CD4-positive, alpha-beta memory T cell (primary cell): ENCODE measurements at regions not wholly inside any gene's neighbourhood (a gene's known extent, or its start where the extent isn't known, plus 50 kb on each side); places are given as distances from the start of the nearest gene placed in this dataset.

Experiments used
- CTCF ChIA-PET: fragments of 350-600 bp; sonication (Branson Sonifier 250); formaldehyde crosslinking; loops from one replicate; lab custom pipeline; 2021; ENCODE audit warnings: inconsistent platforms; ENCODE audit not compliant: partially characterized antibody; lab: Charles Lee
- POLR2A ChIA-PET: fragments of 350-600 bp; sonication (Branson Sonifier 250); formaldehyde crosslinking; loops from one replicate; lab custom pipeline; 2021; ENCODE audit not compliant: partially characterized antibody; lab: Charles Lee
- DNase-seq, 5 donors: peaks; one replicate each; pipeline versions ENCODE4 v3.0.0 to v3.0.0-alpha.2; 2020 to 2022; ENCODE audit warnings: mixed read lengths in 1 of 5
- H3K27ac ChIP-seq: one replicate; pipeline ENCODE4 v1.7.0; 2013; ENCODE audit warnings: low read depth, low read length
- H3K27me3 ChIP-seq: 2 replicates; pipeline ENCODE4 v1.7.0; 2013; ENCODE audit warnings: mild to moderate bottlenecking, low read length, moderate library complexity; ENCODE audit not compliant: insufficient read depth
- H3K36me3 ChIP-seq: 2 replicates; pipeline ENCODE4 v1.7.0; 2013; ENCODE audit warnings: mild to moderate bottlenecking, low read length, moderate library complexity; ENCODE audit not compliant: insufficient read depth
- H3K4me1 ChIP-seq: 2 replicates; pipeline ENCODE4 v1.7.0; 2013; ENCODE audit warnings: mild to moderate bottlenecking, low read length, moderate library complexity; ENCODE audit not compliant: insufficient read depth
- H3K4me3 ChIP-seq, 2 donors: one replicate each; pipeline ENCODE4 v1.7.0; 2013; ENCODE audit warnings: low read length in 2 of 2, mild to moderate bottlenecking in 1 of 2
- H3K9me3 ChIP-seq, 2 donors: one replicate each; pipeline ENCODE4 v1.7.0; 2013; ENCODE audit warnings: low read length in 2 of 2, control low read depth in 1 of 2; ENCODE audit not compliant: control insufficient read depth in 1 of 2
- H3K27ac Mint-ChIP-seq, 7 donors: one replicate each; pipeline ENCODE4 v1.8.0; 2020 to 2021; ENCODE audit warnings: mixed read lengths in 7 of 7, mild to moderate bottlenecking in 6 of 7, inconsistent platforms in 3 of 7, moderate library complexity in 3 of 7
- H3K27me3 Mint-ChIP-seq, 2 donors: one replicate each; pipeline ENCODE4 v1.8.0; 2020 to 2021; ENCODE audit warnings: mixed read lengths in 2 of 2
- H3K36me3 Mint-ChIP-seq, 2 donors: one replicate each; pipeline ENCODE4 v1.8.0; 2020 to 2021; ENCODE audit warnings: mixed read lengths in 2 of 2, inconsistent platforms in 1 of 2, mild to moderate bottlenecking in 1 of 2
- H3K4me1 Mint-ChIP-seq, 4 donors: one replicate each; pipeline ENCODE4 v1.8.0; 2020 to 2021; ENCODE audit warnings: mixed read lengths in 4 of 4, mild to moderate bottlenecking in 1 of 4
- H3K4me3 Mint-ChIP-seq, 8 donors: one replicate each; pipeline ENCODE4 v1.8.0; 2020 to 2021; ENCODE audit warnings: mixed read lengths in 8 of 8, mild to moderate bottlenecking in 7 of 8, moderate library complexity in 6 of 8, inconsistent platforms in 3 of 8
- H3K9me3 Mint-ChIP-seq, 8 donors: one replicate each; pipeline ENCODE4 v1.8.0; 2020 to 2021; ENCODE audit warnings: mixed read lengths in 8 of 8, mild to moderate bottlenecking in 5 of 8, inconsistent platforms in 3 of 8, moderate library complexity in 1 of 8
- intact Hi-C: fragments of 100-400 bp; cut with micrococcal nuclease; formaldehyde crosslinking; loops from one replicate; pipeline ENCODE4 v1.15.1; 2023

- no peak overlapping the region for H3K4me3 ChIP-seq
- H3K9me3 Mint-ChIP-seq, result peaks cover 0 to 21% (median 7%) of the 10 kb centered on the region in 8 donors
- H3K4me1 Mint-ChIP-seq, result no peaks in the 10 kb centered on the region
- H3K27ac ChIP-seq, result no peak overlapping the region
- no peak overlapping the region for H3K4me3 Mint-ChIP-seq
- ChIA-PET POLR2A (no interaction called here), CTCF (no interaction called here)
- no peaks in the 10 kb centered on the region for H3K27me3 ChIP-seq
- intact Hi-C loops, result no loop called here
- H3K36me3 ChIP-seq, result no peaks in the 10 kb centered on the region
- no peak for DNase-seq
- no peaks in the 10 kb centered on the region for H3K9me3 ChIP-seq
- no peak overlapping the region for H3K27ac Mint-ChIP-seq
- no peaks in the 10 kb centered on the region for H3K4me1 ChIP-seq
- peaks cover 0 to 7% of the 10 kb centered on the region in 2 donors for H3K27me3 Mint-ChIP-seq
- no peaks in the 10 kb centered on the region for H3K36me3 Mint-ChIP-seq
Measured at GRCh38 chr2:216950547-216950946, 90.7 kb upstream of the TNP1 start.

DNA sequence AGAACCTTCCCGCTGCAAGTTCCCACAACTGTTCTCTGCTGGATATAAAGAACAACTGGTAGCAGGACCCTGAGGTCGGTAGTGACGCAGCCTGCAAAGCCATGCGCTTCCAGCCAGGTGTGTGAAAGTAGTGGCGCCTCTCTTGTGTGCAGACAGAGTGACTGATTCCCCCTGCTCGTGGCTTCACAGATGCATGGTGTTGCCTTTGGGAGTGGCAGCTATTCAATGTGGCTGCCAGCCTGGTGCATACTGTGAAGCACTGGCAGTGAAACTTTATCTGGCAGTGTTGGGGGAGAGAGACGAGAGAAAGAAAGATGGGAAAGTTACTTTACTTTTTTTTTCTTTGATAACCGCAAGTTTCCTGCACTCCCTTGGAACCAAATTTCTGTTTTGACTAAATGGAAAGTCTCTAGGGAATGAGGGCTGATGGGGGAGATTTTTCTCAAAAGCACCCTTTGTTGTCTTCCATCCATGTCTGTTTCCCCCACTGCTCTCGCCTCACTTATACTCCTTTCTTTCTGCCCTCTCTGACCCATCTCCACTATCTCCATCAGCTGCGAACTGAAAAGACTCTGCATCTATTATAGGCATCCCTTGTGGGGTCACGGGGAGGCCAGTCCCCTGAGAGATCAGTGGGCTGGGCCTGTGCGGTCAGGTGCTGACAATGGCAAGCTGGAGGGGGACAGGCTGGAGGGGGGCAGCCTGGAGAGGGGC lies 90.0 kb upstream of the TNP1 start:
- H3K27ac Mint-ChIP-seq, result no peak overlapping the region
- Histone ChIP-seq H3K27ac (no peak overlapping the region), H3K27me3 (no peaks in the 10 kb centered on the region), H3K9me3 (no peaks in the 10 kb centered on the region), H3K4me3 (no peak overlapping the region), H3K36me3 (no peaks in the 10 kb centered on the region), H3K4me1 (no peaks in the 10 kb centered on the region)
- H3K4me1 Mint-ChIP-seq, result no peaks in the 10 kb centered on the region
- no peak for DNase-seq
- H3K36me3 Mint-ChIP-seq, result no peaks in the 10 kb centered on the region
- no peak overlapping the region for H3K4me3 Mint-ChIP-seq
- peaks cover 0 to 21% (median 7%) of the 10 kb centered on the region in 8 donors for H3K9me3 Mint-ChIP-seq
- CTCF ChIA-PET, result no interaction called here
- POLR2A ChIA-PET, result no interaction called here
- peaks cover 0 to 7% of the 10 kb centered on the region in 2 donors for H3K27me3 Mint-ChIP-seq
- intact Hi-C loops, result no loop called here

GRCh38 chr2:216947055-216947454 lies 87.2 kb upstream of the TNP1 start:
- H3K36me3 ChIP-seq, result no peaks in the 10 kb centered on the region
- intact Hi-C loops, result no loop called here
- no peak for DNase-seq
- peaks cover 0 to 6% (median under 1%) of the 10 kb centered on the region in 8 donors for H3K9me3 Mint-ChIP-seq
- no peaks in the 10 kb centered on the region for H3K36me3 Mint-ChIP-seq
- H3K27me3 Mint-ChIP-seq, result peaks cover 0 to 11% of the 10 kb centered on the region in 2 donors
- H3K4me3 ChIP-seq, result no peak overlapping the region
- H3K27ac Mint-ChIP-seq, result no peak overlapping the region
- no peaks in the 10 kb centered on the region for H3K4me1 ChIP-seq
- H3K4me1 Mint-ChIP-seq, result no peaks in the 10 kb centered on the region
- H3K27me3 ChIP-seq, result no peaks in the 10 kb centered on the region
- CTCF ChIA-PET, result no interaction called here
- no peak overlapping the region for H3K27ac ChIP-seq
- no peak overlapping the region for H3K4me3 Mint-ChIP-seq
- H3K9me3 ChIP-seq, result no peaks in the 10 kb centered on the region
- POLR2A ChIA-PET, result no interaction called here

DNA sequence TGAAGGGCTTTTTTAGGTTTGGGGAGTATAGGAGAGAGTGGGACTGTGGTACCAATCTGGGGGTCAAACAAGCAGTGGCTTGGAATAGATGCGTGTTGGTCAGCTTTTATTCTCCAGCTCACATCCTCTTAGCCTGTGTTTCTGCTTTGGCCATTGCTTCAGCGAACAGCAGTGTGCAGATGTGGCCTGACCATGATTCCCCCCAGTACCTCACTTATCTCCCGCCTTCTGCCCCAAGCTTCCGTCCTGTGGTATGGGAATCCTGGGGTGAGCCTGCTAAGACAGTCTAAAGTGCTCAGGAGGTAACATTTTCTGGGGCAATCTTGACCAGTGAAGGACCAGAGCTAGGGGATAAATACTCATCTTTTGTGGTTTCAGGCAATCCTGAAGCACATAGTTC lies 84.9 kb upstream of the TNP1 start:
- POLR2A ChIA-PET, result no interaction called here
- Mint-ChIP-seq H3K27me3 (peaks cover 2 to 11% of the 10 kb centered on the region in 2 donors), H3K4me3 (no peak overlapping the region), H3K9me3 (peaks cover 0 to 7% (median 2%) of the 10 kb centered on the region in 8 donors), H3K27ac (no peak overlapping the region), H3K36me3 (no peaks in the 10 kb centered on the region), H3K4me1 (no peaks in the 10 kb centered on the region)
- DNase-seq, result no peak
- CTCF ChIA-PET, result no interaction called here
- Histone ChIP-seq H3K27ac (no peak overlapping the region), H3K4me3 (no peak overlapping the region), H3K4me1 (no peaks in the 10 kb centered on the region), H3K27me3 (no peaks in the 10 kb centered on the region), H3K9me3 (no peaks in the 10 kb centered on the region), H3K36me3 (no peaks in the 10 kb centered on the region)
- intact Hi-C loops, result no loop called here

DNA sequence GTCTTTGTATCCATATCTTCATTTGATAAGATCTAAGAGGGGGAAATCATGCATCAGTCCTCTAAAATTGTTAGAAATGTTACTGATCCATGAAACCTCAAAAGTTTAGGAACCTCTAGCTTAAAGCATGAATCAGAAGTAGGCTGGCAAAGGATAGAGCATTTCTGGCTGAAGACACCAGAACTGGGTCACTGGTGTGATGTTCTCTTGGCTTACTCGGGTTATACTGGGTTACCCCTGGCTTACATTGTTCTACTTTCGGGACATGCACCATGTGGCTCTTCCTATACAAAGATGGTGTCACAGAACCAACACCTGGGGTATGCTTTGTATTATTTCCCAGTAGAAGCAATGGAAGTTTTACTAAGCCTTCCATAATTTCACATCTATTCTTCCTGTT lies 83.2 kb upstream of the TNP1 start:
- Mint-ChIP-seq H3K36me3 (no peaks in the 10 kb centered on the region), H3K4me3 (no peak overlapping the region), H3K27me3 (peaks cover 2 to 6% of the 10 kb centered on the region in 2 donors), H3K9me3 (peaks cover 0 to 7% (median 2%) of the 10 kb centered on the region in 8 donors), H3K27ac (no peak overlapping the region), H3K4me1 (no peaks in the 10 kb centered on the region)
- H3K27ac ChIP-seq, result no peak overlapping the region
- H3K4me1 ChIP-seq, result no peaks in the 10 kb centered on the region
- no peaks in the 10 kb centered on the region for H3K9me3 ChIP-seq
- H3K36me3 ChIP-seq, result no peaks in the 10 kb centered on the region
- DNase-seq, result no peak
- ChIA-PET CTCF (interaction anchor here (1.2 kb wide), 1 partner anchor 10 kb away, joined by 3 read pairs; no protein-coding TSS in a partner anchor), POLR2A (no interaction called here)
- H3K4me3 ChIP-seq, result no peak overlapping the region
- intact Hi-C loops, result no loop called here
- no peaks in the 10 kb centered on the region for H3K27me3 ChIP-seq

GRCh38 chr2:216942465-216942864 lies 82.6 kb upstream of the TNP1 start:
- Histone ChIP-seq H3K36me3 (no peaks in the 10 kb centered on the region), H3K9me3 (no peaks in the 10 kb centered on the region), H3K27ac (no peak overlapping the region), H3K27me3 (no peaks in the 10 kb centered on the region), H3K4me3 (no peak overlapping the region), H3K4me1 (no peaks in the 10 kb centered on the region)
- H3K4me3 Mint-ChIP-seq, result no peak overlapping the region
- no peaks in the 10 kb centered on the region for H3K36me3 Mint-ChIP-seq
- intact Hi-C loops, result no loop called here
- H3K9me3 Mint-ChIP-seq, result peaks cover 0 to 7% (median 2%) of the 10 kb centered on the region in 8 donors
- peaks cover 2 to 6% of the 10 kb centered on the region in 2 donors for H3K27me3 Mint-ChIP-seq
- no peak overlapping the region for H3K27ac Mint-ChIP-seq
- POLR2A ChIA-PET, result no interaction called here
- no peaks in the 10 kb centered on the region for H3K4me1 Mint-ChIP-seq
- no peak for DNase-seq
- CTCF ChIA-PET, result interaction anchor here (1.2 kb wide), 1 partner anchor 9 kb away, joined by 3 read pairs; no protein-coding TSS in a partner anchor

DNA sequence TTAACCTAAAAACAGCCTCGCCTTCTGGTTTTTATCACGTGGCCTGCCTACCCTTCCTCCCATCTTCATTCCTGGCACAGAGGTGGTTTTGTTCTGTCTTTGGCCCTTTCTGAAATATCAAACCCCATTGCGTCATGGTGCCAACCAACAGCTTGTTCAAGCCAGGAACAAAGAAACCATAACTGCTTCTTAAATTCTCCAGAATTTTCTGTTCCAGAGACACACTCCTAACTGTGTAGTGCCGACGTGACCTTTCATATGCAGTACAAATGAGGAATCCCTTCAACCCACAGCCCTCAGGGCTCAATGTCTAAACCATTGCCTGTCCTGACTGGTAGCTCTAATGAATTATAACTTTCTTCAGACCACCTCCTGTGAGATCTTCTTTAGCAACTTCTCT lies 82.2 kb upstream of the TNP1 start:
- Histone ChIP-seq H3K4me1 (no peaks in the 10 kb centered on the region), H3K36me3 (no peaks in the 10 kb centered on the region), H3K27me3 (no peaks in the 10 kb centered on the region), H3K9me3 (no peaks in the 10 kb centered on the region), H3K4me3 (no peak overlapping the region), H3K27ac (no peak overlapping the region)
- Mint-ChIP-seq H3K36me3 (no peaks in the 10 kb centered on the region), H3K27me3 (peaks cover 2 to 4% of the 10 kb centered on the region in 2 donors), H3K9me3 (peaks cover 0 to 7% (median 2%) of the 10 kb centered on the region in 8 donors), H3K4me3 (no peak overlapping the region), H3K27ac (no peak overlapping the region), H3K4me1 (no peaks in the 10 kb centered on the region)
- DNase-seq, result no peak
- ChIA-PET POLR2A (no interaction called here), CTCF (interaction anchor here (1.2 kb wide), 1 partner anchor 9 kb away, joined by 3 read pairs; no protein-coding TSS in a partner anchor)
- intact Hi-C loops, result no loop called here
